ENCODE measurements at regions not wholly inside any gene's neighbourhood (a gene's known extent, or its start where the extent isn't known, plus 50 kb on each side); places are given as distances from the start of the nearest gene placed in this dataset.
A peak's percentile ranks its signal among the peaks of the same experiment; 100 is the strongest.

DNA sequence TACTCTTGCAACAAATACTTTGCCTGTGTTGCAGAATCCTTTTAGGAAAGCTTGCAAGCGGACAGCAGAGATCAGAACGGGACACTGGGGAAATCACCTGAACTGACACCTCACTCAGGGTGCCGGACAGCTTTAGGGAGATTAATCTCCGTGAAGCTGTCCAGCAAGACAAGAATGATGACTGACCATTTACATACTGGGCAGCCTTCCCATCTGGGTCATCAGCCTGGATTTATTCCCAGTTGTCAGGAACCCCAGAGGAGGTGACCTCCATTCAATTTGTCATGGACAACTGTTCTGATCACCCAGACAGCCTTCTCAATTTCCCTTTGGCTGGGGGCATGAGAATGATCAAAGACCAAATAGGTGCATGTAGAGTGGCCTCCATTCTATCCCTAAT is 93.0 kb upstream of the EGFL6 start:
- 73% methylated on average over 4 of the region's 4 CpGs for WGBS (ENCODE audit: low lambda C conversion rate)
- Histone ChIP-seq H3K36me3 (replicated peaks in 1 of 2; ENCODE audit: control insufficient read depth in 1 of 2, insufficient read depth in 2 of 2, low read length in 1 of 2) (no peaks in the 10 kb centered on the region), H3K9ac (no peak overlapping the region), H3K27me3 (ENCODE audit: insufficient read depth) (no peaks in the 10 kb centered on the region), H3K4me3 (ENCODE audit: low read depth in 2 of 2, low read length in 1 of 2) (no peak overlapping the region), H4K20me1 (ENCODE audit: insufficient read depth) (no peaks in the 10 kb centered on the region), H3K9me2 (no peaks in the 10 kb centered on the region), H3K9me3 (no peaks in the 10 kb centered on the region), H3K79me2 (ENCODE audit: insufficient read depth) (no peaks in the 10 kb centered on the region), H3K4me2 (no peak overlapping the region), H3F3A (replicated peaks; ENCODE audit: insufficient read depth) (no peaks in the 10 kb centered on the region), H3K27ac (ENCODE audit: low read depth in 2 of 2, low read length in 1 of 2) (no peak overlapping the region), H2AFZ (ENCODE audit: low read depth) (no peak overlapping the region), H3K4me1 (ENCODE audit: control insufficient read depth in 1 of 2, insufficient read depth in 2 of 2, low read depth in 1 of 2, low read length in 1 of 2) (no peaks in the 10 kb centered on the region; a peak in 1 of 4 replicates)
- ChIA-PET POLR2A (no interaction called here), CTCF (no interaction called here)
- TF ChIP-seq, protein P1, sequence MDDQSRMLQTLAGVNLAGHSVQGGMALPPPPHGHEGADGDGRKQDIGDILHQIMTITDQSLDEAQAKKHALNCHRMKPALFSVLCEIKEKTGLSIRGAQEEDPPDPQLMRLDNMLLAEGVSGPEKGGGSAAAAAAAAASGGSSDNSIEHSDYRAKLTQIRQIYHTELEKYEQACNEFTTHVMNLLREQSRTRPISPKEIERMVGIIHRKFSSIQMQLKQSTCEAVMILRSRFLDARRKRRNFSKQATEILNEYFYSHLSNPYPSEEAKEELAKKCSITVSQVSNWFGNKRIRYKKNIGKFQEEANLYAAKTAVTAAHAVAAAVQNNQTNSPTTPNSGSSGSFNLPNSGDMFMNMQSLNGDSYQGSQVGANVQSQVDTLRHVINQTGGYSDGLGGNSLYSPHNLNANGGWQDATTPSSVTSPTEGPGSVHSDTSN (IDR thresholded peaks at IDR 0.05) = peak; percentile 73
- TF ChIP-seq TCF12 (IDR thresholded peaks at IDR 0.05) = 0 out of 2 replicates have a peak, but pooled peaks have one; percentile 8
- no peak for TF ChIP-seq NRF1 (IDR thresholded peaks at IDR 0.05; ENCODE audit: low read depth, low read length)
- no peak for DNase-seq

DNA sequence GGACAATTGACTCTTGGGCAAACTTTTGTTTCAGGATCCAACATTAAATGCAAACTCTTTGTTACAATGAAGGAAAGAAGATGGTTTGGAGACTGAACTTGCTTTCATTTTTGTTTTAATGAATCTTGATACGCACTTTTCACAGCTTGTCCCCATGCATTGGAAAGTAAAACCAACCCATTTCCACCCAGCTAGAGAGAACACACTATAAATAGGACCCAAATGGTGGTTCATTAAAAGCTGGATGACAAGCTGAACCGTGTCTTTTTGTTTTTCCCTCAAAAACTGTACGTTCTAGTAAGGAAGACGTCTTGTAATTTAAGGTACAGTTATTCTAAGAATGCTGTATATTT is 95.3 kb upstream of the EGFL6 start:
- POLR2A ChIA-PET = no interaction called here
- 62% methylated on average over 4 of the region's 4 CpGs for WGBS (ENCODE audit: low lambda C conversion rate)
- Histone ChIP-seq H3K36me3 (replicated peaks in 1 of 2; ENCODE audit: control insufficient read depth in 1 of 2, insufficient read depth in 2 of 2, low read length in 1 of 2) (no peaks in the 10 kb centered on the region), H3K27me3 (ENCODE audit: insufficient read depth) (no peaks in the 10 kb centered on the region), H3K9me3 (no peaks in the 10 kb centered on the region), H2AFZ (ENCODE audit: low read depth) (peak overlapping the region; percentile 68; the same call in 1 of the 2 replicates), H3K4me2 (peak overlapping the region; percentile 52; the same call in 1 of the 2 replicates), H3K79me2 (ENCODE audit: insufficient read depth) (no peaks in the 10 kb centered on the region), H3K4me1 (ENCODE audit: control insufficient read depth in 1 of 2, insufficient read depth in 2 of 2, low read depth in 1 of 2, low read length in 1 of 2) (peaks cover 0 to 6% of the 10 kb centered on the region in 2 experiments; a peak in 3 of 4 replicates), H3K27ac (ENCODE audit: low read depth in 2 of 2, low read length in 1 of 2) (peak overlapping the region in 1 of 2 experiments; percentile 57; a peak in 2 of 4 replicates), H3K4me3 (ENCODE audit: low read depth in 2 of 2, low read length in 1 of 2) (no peak overlapping the region), H4K20me1 (ENCODE audit: insufficient read depth) (no peaks in the 10 kb centered on the region), H3K9me2 (no peaks in the 10 kb centered on the region), H3F3A (replicated peaks; ENCODE audit: insufficient read depth) (peaks cover 5% of the 10 kb centered on the region), H3K9ac (peak overlapping the region; percentile 33; the same call in 1 of the 2 replicates)
- DNase-seq = no peak
- TF ChIP-seq, protein P2, sequence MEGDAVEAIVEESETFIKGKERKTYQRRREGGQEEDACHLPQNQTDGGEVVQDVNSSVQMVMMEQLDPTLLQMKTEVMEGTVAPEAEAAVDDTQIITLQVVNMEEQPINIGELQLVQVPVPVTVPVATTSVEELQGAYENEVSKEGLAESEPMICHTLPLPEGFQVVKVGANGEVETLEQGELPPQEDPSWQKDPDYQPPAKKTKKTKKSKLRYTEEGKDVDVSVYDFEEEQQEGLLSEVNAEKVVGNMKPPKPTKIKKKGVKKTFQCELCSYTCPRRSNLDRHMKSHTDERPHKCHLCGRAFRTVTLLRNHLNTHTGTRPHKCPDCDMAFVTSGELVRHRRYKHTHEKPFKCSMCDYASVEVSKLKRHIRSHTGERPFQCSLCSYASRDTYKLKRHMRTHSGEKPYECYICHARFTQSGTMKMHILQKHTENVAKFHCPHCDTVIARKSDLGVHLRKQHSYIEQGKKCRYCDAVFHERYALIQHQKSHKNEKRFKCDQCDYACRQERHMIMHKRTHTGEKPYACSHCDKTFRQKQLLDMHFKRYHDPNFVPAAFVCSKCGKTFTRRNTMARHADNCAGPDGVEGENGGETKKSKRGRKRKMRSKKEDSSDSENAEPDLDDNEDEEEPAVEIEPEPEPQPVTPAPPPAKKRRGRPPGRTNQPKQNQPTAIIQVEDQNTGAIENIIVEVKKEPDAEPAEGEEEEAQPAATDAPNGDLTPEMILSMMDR (IDR thresholded peaks at IDR 0.05) = no peak
- TF ChIP-seq CHD2 (IDR thresholded peaks at IDR 0.05; ENCODE audit: low read length, partially characterized antibody) (no peak), JUND (IDR thresholded peaks at IDR 0.05) (no peak), RFX5 (IDR thresholded peaks at IDR 0.05; ENCODE audit: low read length) (no peak), EP300 (IDR thresholded peaks at IDR 0.05; ENCODE audit: borderline replicate concordance in 1 of 2, low read depth in 1 of 2, low read length in 1 of 2) (no peak), FOXJ3 (CRISPR knock-in tag; IDR thresholded peaks at IDR 0.05) (no peak)
- CTCF ChIA-PET = interaction anchor here (2.9 to 3.2 kb wide), 2 partner anchors 14 to 527 kb away, joined by 10 to 12 read pairs; no protein-coding TSS in a partner anchor
